Mesendoderm (in vitro differentiated cells): ENCODE measurements at regions not wholly inside any gene's neighbourhood (a gene's known extent, or its start where the extent isn't known, plus 50 kb on each side); places are given as distances from the start of the nearest gene placed in this dataset.

Experiments used
- DNase-seq: peaks from one replicate; pipeline ENCODE4 v3.0.0; 2013
- H2AK5ac ChIP-seq: 2 replicates; pipeline ENCODE4 v1.6.1; 2013; ENCODE audit warnings: low read length, inconsistent platforms
- H2BK120ac ChIP-seq: 2 replicates; pipeline ENCODE4 v1.6.1; 2013; ENCODE audit warnings: low read depth, mild to moderate bottlenecking, low read length, moderate library complexity, mixed read lengths
- H2BK15ac ChIP-seq: replicated peaks from 2 replicates; pipeline ENCODE4 v1.6.1; 2013; ENCODE audit warnings: low read depth, mild to moderate bottlenecking, moderate library complexity
- H2BK5ac ChIP-seq: 2 replicates; pipeline ENCODE4 v1.6.1; 2013; ENCODE audit warnings: low read length, inconsistent platforms
- H3K18ac ChIP-seq: 2 replicates; pipeline ENCODE4 v1.6.1; 2013; ENCODE audit warnings: mild to moderate bottlenecking, low read length, mixed read lengths
- H3K23ac ChIP-seq: one replicate; pipeline ENCODE4 v1.6.1; 2013; ENCODE audit warnings: low read length
- H3K27ac ChIP-seq: 2 replicates; pipeline ENCODE4 v1.5.1; 2013; ENCODE audit warnings: low read depth, mild to moderate bottlenecking, inconsistent platforms, low read length, moderate library complexity
- H3K27me3 ChIP-seq: 2 replicates; pipeline ENCODE4 v1.6.1; 2013; ENCODE audit warnings: low read length, control low read depth, mild to moderate bottlenecking, inconsistent platforms; ENCODE audit not compliant: insufficient read depth, poor library complexity
- H3K36me3 ChIP-seq: 2 replicates; pipeline ENCODE4 v1.6.1; 2013; ENCODE audit warnings: low read length, inconsistent platforms; ENCODE audit not compliant: control insufficient read depth, insufficient read depth
- H3K4ac ChIP-seq: one replicate; pipeline ENCODE4 v1.6.1; 2013; ENCODE audit warnings: low read depth, mild to moderate bottlenecking, low read length, moderate library complexity
- H3K4me1 ChIP-seq: 2 replicates; pipeline ENCODE4 v1.6.1; 2013; ENCODE audit warnings: low read depth, low read length, inconsistent platforms; ENCODE audit not compliant: control insufficient read depth
- H3K4me2 ChIP-seq: 2 replicates; pipeline ENCODE4 v1.6.1; 2013; ENCODE audit warnings: low read length
- H3K4me3 ChIP-seq: 2 replicates; pipeline ENCODE4 v1.5.1; 2013; ENCODE audit warnings: mild to moderate bottlenecking, low read length
- H3K56ac ChIP-seq: one replicate; pipeline ENCODE4 v1.6.1; 2013; ENCODE audit warnings: low read length
- H3K79me1 ChIP-seq: 2 replicates; pipeline ENCODE4 v1.6.1; 2013; ENCODE audit warnings: low read length, inconsistent platforms
- H3K79me2 ChIP-seq: 2 replicates; pipeline ENCODE4 v1.6.1; 2013; ENCODE audit warnings: mild to moderate bottlenecking, low read length; ENCODE audit not compliant: control insufficient read depth, insufficient read depth
- H3K9ac ChIP-seq: 2 replicates; pipeline ENCODE4 v1.6.1; 2013; ENCODE audit warnings: low read length, inconsistent platforms
- H4K5ac ChIP-seq: one replicate; pipeline ENCODE4 v1.6.1; 2013; ENCODE audit warnings: low read length
- H4K8ac ChIP-seq: one replicate; pipeline ENCODE4 v1.6.1; 2013; ENCODE audit warnings: low read depth, mild to moderate bottlenecking, control low read depth, low read length, moderate library complexity
- WGBS: extraction: QIAGEN DNeasy Blood & Tissue Kit; methylation state at CpG from one replicate; pipeline ENCODE4 v1.1.7; 2013; ENCODE audit warnings: low lambda C conversion rate, missing lambda C conversion rate; ENCODE audit not compliant: insufficient coverage; ENCODE audit errors: extremely low coverage; 5-methylcytosine and 5-hydroxymethylcytosine counted together

- WGBS = no CpG with 5 or more reads among the region's 2 CpGs
- no peak overlapping the region for H4K5ac ChIP-seq
These were observed 116.5 kb downstream of the AASDHPPT start for GRCh38 chr11:106193956-106194355.

GRCh38 chr11:106197438-106197837, 120.0 kb downstream of the AASDHPPT start:
- H2BK15ac ChIP-seq = no peak overlapping the region
- no peak overlapping the region for H4K5ac ChIP-seq
- no peak overlapping the region for H3K9ac ChIP-seq
- no peak overlapping the region for H3K27ac ChIP-seq
- no peaks in the 10 kb centered on the region for H3K27me3 ChIP-seq
- H2BK120ac ChIP-seq = no peak overlapping the region
- no peak overlapping the region for H3K4me3 ChIP-seq
- no peak overlapping the region for H2BK5ac ChIP-seq
- H3K23ac ChIP-seq = no peak overlapping the region
- no peak for DNase-seq
- no peak overlapping the region for H3K4me2 ChIP-seq
- no peak overlapping the region for H2AK5ac ChIP-seq
- H3K79me2 ChIP-seq = no peaks in the 10 kb centered on the region
- H3K4me1 ChIP-seq = peaks cover 1% of the 10 kb centered on the region
- H3K18ac ChIP-seq = no peak overlapping the region
- H4K8ac ChIP-seq = no peak overlapping the region
- H3K79me1 ChIP-seq = no peaks in the 10 kb centered on the region
- no peak overlapping the region for H3K4ac ChIP-seq
- H3K36me3 ChIP-seq = no peaks in the 10 kb centered on the region
- no peak overlapping the region for H3K56ac ChIP-seq

More at GRCh38 chr11:106193956-106194355, 116.5 kb downstream of the AASDHPPT start:
- H3K79me1 ChIP-seq = no peaks in the 10 kb centered on the region
- no peak for DNase-seq
- no peak overlapping the region for H2BK120ac ChIP-seq
- no peak overlapping the region for H3K4ac ChIP-seq
- H3K4me1 ChIP-seq = no peaks in the 10 kb centered on the region
- H3K18ac ChIP-seq = no peak overlapping the region
- H4K8ac ChIP-seq = no peak overlapping the region
- no peaks in the 10 kb centered on the region for H3K36me3 ChIP-seq
- no peak overlapping the region for H3K23ac ChIP-seq
- no peak overlapping the region for H3K56ac ChIP-seq
- no peak overlapping the region for H2BK5ac ChIP-seq
- H3K27me3 ChIP-seq = no peaks in the 10 kb centered on the region
- H3K27ac ChIP-seq = no peak overlapping the region
- no peak overlapping the region for H3K4me2 ChIP-seq
- H3K4me3 ChIP-seq = no peak overlapping the region
- H3K9ac ChIP-seq = no peak overlapping the region
- no peak overlapping the region for H2AK5ac ChIP-seq
- no peak overlapping the region for H2BK15ac ChIP-seq
- no peaks in the 10 kb centered on the region for H3K79me2 ChIP-seq

- H2AK5ac ChIP-seq = no peak overlapping the region
- H2BK120ac ChIP-seq = no peak overlapping the region
- no peak overlapping the region for H3K4me2 ChIP-seq
- H3K4me1 ChIP-seq = peaks cover 2% of the 10 kb centered on the region
- no peaks in the 10 kb centered on the region for H3K79me2 ChIP-seq
- H3K36me3 ChIP-seq = no peaks in the 10 kb centered on the region
- no peak overlapping the region for H3K27ac ChIP-seq
- no peaks in the 10 kb centered on the region for H3K27me3 ChIP-seq
- no peak overlapping the region for H2BK5ac ChIP-seq
- H3K23ac ChIP-seq = no peak overlapping the region
- no peak overlapping the region for H2BK15ac ChIP-seq
- no peak overlapping the region for H3K18ac ChIP-seq
- no peak overlapping the region for H3K9ac ChIP-seq
- H4K8ac ChIP-seq = no peak overlapping the region
- H3K4me3 ChIP-seq = no peak overlapping the region
- no peak overlapping the region for H3K56ac ChIP-seq
- H3K79me1 ChIP-seq = no peaks in the 10 kb centered on the region
- no peak overlapping the region for H4K5ac ChIP-seq
- peak; percentile 43 for DNase-seq
- H3K4ac ChIP-seq = no peak overlapping the region
- WGBS = no CpG with 5 or more reads among the region's 1 CpG
These were observed 125.6 kb downstream of the AASDHPPT start for GRCh38 chr11:106202935-106203620.

- no peak overlapping the region for H3K4me3 ChIP-seq
These were observed 131.3 kb downstream of the AASDHPPT start for GRCh38 chr11:106208760-106209159.

GRCh38 chr11:106212081-106212480, 134.6 kb downstream of the AASDHPPT start:
- H3K4me3 ChIP-seq = no peak overlapping the region
- H3K23ac ChIP-seq = no peak overlapping the region
- H3K9ac ChIP-seq = no peak overlapping the region
- H2BK15ac ChIP-seq = no peak overlapping the region
- no peak overlapping the region for H4K5ac ChIP-seq
- H3K79me1 ChIP-seq = no peaks in the 10 kb centered on the region
- no peak overlapping the region for H3K56ac ChIP-seq
- no peak overlapping the region for H4K8ac ChIP-seq
- no CpG with 5 or more reads among the region's 2 CpGs for WGBS
- H2BK5ac ChIP-seq = no peak overlapping the region
- H2AK5ac ChIP-seq = no peak overlapping the region
- no peak overlapping the region for H3K27ac ChIP-seq
- no peak overlapping the region for H2BK120ac ChIP-seq
- DNase-seq = no peak
- H3K4ac ChIP-seq = no peak overlapping the region
- no peaks in the 10 kb centered on the region for H3K27me3 ChIP-seq
- H3K18ac ChIP-seq = no peak overlapping the region
- no peaks in the 10 kb centered on the region for H3K4me1 ChIP-seq
- H3K4me2 ChIP-seq = no peak overlapping the region
- no peaks in the 10 kb centered on the region for H3K36me3 ChIP-seq
- no peaks in the 10 kb centered on the region for H3K79me2 ChIP-seq

More at GRCh38 chr11:106208760-106209159, 131.3 kb downstream of the AASDHPPT start:
- no peak overlapping the region for H2BK120ac ChIP-seq
- DNase-seq = peak; percentile 37
- no peak overlapping the region for H2BK15ac ChIP-seq
- no peaks in the 10 kb centered on the region for H3K36me3 ChIP-seq
- no peak overlapping the region for H3K9ac ChIP-seq
- no peak overlapping the region for H3K4ac ChIP-seq
- no peak overlapping the region for H4K8ac ChIP-seq
- no peak overlapping the region for H3K27ac ChIP-seq
- H3K4me2 ChIP-seq = no peak overlapping the region
- no peaks in the 10 kb centered on the region for H3K4me1 ChIP-seq
- H3K23ac ChIP-seq = no peak overlapping the region
- no peaks in the 10 kb centered on the region for H3K79me1 ChIP-seq
- no peaks in the 10 kb centered on the region for H3K79me2 ChIP-seq
- no peaks in the 10 kb centered on the region for H3K27me3 ChIP-seq
- H2AK5ac ChIP-seq = no peak overlapping the region
- H3K18ac ChIP-seq = no peak overlapping the region
- H2BK5ac ChIP-seq = no peak overlapping the region
- no peak overlapping the region for H4K5ac ChIP-seq
- WGBS = no CpG with 5 or more reads among the region's 6 CpGs
- no peak overlapping the region for H3K56ac ChIP-seq

GRCh38 chr11:106216281-106216680, 138.8 kb downstream of the AASDHPPT start:
- Histone ChIP-seq H3K4ac (no peak overlapping the region), H3K27ac (no peak overlapping the region), H3K18ac (no peak overlapping the region), H2BK120ac (no peak overlapping the region), H2BK15ac (no peak overlapping the region), H4K5ac (no peak overlapping the region), H3K23ac (no peak overlapping the region), H3K9ac (no peak overlapping the region), H2AK5ac (no peak overlapping the region), H3K4me2 (no peak overlapping the region), H3K79me1 (no peaks in the 10 kb centered on the region), H3K79me2 (no peaks in the 10 kb centered on the region), H4K8ac (no peak overlapping the region), H3K36me3 (no peaks in the 10 kb centered on the region), H3K56ac (no peak overlapping the region), H2BK5ac (no peak overlapping the region), H3K4me1 (no peaks in the 10 kb centered on the region), H3K4me3 (no peak overlapping the region), H3K27me3 (no peaks in the 10 kb centered on the region)
- no peak for DNase-seq
- WGBS = no CpG with 5 or more reads among the region's 1 CpG
